Retina (tissue), 1 donor: ENCODE measurements at regions not wholly inside any gene's neighbourhood (a gene's known extent, or its start where the extent isn't known, plus 50 kb on each side); places are given as distances from the start of the nearest gene placed in this dataset.

Source experiments
- DNase-seq: peaks from one replicate; pipeline ENCODE4 v3.0.0-alpha.2; 2016

DNA sequence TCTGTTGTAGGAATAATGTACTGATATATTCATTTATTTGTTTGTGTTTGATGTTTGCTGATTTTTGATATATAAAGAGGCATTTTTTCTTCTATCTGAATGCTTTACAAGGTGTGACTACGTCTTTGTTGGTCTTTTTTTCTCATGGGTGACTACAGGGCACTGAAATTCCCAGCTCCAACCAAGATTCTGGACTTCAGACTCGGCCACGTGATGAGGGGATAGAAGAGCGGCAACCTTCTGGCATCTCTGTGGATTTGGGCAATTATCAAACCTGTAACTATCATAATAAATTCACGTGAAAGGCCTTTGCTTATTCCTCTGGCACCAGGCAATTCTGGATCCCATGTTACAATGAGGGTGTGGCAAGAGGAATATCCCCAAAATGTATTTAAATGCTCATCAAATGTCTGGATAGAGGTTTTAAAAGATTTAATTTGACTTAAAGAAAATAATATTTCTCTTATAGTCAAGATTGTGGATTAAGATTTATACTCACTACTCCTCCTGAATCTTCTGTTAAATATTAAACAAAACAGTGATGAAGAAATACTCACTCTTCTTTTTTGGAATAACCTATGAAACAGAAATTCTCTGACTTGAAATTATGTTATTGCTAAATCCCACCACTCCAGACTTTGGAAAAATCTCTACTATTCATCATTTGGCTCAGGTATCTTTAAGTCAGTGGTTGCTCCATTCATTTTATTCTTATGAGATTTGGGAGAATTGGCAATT, 276.3 kb downstream of the GPR37 start:
- no peak for DNase-seq

DNA sequence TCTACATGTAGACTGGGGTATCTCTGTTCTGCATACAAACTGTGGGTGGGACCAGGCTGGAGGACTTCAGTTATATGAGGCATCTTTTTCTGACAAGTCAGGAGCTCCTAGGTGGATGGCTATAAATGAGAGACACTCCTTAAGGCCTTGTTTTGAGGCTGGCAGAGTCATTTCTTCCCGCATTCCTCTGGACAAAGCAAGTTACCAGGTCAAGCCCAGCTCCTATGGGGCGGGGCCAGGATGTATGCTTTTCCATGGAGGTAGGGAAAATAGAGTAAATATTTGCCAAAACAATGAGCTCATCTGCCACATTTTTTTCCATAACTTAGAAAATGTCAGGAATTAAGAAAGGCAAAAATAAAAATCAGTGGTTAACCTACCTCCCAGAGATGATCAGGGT, 283.4 kb downstream of the GPR37 start:
- no peak for DNase-seq

DNA sequence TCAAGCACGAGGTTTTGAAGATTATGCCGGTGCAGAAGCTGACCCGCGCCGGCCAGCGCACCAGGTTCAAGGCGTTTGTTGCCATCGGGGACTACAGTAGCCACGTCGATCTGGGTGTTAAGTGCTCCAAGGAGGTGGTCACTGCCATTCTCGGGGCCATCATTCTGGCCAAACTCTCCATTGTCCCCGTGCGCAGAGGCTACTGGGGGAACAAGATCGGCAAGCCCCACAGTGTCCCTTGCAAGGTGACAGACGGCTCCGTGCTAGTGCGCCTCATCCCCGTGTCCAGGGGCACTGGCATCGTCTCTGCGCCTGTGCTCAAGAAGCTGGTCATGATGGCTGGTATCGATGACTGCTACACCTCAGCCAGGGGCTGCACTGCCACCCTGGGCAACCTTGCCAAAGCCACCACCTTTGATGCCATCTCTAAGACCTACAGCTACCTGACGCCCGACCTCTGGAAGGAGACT, 284.7 kb downstream of the GPR37 start:
- DNase-seq: no peak

DNA sequence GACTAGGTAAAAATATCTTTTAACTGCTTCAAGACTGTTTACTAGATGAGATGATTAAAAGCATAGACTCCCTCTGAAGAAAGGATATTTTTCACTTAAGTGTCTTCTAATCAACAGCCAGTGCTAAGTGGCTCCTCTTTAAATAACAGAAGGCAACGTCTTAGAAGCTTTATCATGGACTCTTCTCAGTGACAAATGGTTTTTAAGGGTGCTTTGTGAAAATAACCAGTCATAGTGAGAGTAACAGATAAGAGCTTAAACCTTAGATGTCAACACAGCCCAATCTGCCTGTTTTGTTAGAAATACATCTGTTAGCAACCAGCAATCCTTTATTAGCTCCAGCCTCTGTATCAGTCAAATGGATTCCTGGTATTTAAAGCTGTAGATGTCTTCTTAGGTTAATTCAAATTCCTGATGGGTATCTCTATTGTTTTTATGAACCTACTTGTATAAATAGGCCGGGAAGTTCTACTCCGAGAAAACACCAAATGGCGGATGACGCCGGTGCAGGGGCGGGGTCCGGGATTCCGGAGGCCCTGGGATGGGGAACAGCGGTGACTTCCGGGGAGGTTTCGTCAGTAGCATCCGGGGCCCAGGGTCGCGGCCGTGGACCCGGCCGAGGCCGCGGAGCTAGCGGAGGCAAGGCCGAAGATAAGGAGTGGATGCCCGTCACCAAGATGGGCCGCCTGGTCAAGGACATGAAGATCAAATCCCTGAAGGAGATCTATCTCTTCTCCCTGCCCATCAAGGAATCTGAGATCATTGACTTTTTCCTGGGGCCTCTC, 285.4 kb downstream of the GPR37 start:
- DNase-seq: no peak

DNA sequence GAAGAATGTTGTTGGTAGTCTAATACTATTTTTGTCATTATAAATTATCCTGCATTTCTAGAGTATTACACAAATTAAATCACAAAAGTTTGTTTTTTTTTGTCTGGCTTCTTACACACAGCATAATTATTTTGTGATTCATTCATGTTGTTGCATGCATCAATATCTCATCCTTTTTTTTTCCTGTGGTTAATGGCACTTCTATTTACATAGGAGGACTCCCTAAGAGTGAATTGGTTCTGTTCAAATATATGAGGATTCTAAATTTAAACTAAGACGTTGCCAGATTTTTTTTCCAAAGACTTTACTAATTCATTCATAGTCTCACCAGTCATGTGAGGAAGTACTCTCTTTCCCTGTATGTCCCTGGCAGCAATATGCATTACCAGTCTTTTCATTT, 303.3 kb downstream of the GPR37 start:
- no peak for DNase-seq

DNA sequence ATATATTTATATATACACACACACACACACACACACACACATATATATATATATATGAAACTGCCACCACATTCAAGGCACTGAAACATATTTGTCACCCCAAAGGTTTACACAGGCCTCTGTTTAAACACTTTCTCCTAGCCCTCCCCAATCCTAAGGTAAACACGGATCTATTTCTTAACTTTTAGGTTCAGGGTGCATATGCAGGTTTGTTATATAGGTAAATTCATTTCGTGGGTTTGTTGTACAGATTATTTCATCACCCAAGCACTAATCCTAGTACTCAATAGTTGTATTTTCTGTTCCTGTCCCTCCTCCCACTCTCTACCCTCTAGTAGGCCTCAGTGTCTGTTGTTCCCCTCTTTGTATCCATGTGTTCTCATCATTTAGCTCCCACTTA, 305.0 kb downstream of the GPR37 start:
- DNase-seq: no peak

DNA sequence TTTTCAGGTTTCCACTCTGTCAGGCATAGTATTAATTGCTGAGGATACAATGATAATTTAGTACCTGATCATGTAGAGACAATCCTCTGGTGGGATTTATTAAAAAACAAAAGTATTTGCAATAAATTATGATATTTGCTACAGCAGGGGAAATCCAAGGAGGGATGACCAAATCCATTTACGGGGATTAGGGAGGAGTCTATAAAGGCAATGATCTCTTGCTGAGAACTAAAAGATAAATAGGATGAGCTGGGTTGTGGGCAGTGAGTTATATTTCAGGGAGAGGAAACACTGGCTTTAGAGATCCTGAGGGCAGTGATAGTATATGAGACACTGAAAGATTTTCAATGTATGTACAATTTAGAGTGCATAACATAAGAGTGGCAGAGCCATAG, 305.5 kb downstream of the GPR37 start:
- no peak for DNase-seq

DNA sequence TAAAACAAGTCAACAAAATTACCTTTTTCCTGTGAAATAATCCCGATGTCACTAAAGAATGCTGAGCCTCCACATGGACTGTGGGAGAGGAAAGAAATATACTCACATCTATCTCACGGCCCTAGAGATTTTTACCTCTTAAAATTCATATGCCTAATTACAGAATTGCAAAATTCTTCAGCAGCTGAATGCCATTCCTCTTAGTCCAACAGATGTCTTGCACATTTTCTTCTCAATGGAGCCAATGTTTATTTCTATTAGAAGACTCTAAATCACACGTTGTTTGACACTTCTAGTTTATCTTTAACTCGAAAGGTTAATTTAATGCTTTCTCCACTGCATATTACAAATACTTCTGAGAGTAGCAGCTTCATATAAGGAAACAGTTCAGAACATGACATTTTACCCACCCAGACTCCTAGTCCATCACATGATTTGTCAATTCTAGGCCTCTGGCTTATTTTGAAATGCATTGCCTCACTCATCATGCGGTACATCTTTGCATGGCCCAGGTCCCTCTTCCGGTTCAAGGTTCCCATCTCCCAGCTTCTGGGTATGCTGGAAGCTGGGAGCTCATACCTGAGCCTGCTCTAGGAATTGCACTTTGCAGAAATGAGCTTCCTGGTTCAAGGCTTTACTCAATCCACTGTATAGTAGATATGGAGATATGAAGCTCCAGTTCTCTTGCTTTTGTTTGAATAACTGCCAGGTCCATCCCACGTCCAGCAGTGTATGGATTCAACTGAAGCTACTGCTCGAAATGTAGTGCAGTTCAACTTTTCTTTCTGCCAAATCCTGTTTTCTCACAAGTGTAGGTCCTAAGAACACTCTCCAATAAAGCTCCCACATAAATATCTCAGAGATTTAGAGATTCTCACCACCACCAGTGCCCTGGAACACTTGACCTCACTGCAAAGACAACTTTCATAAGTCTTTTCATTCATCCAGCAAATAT, 306.2 kb downstream of the GPR37 start:
- DNase-seq: no peak

DNA sequence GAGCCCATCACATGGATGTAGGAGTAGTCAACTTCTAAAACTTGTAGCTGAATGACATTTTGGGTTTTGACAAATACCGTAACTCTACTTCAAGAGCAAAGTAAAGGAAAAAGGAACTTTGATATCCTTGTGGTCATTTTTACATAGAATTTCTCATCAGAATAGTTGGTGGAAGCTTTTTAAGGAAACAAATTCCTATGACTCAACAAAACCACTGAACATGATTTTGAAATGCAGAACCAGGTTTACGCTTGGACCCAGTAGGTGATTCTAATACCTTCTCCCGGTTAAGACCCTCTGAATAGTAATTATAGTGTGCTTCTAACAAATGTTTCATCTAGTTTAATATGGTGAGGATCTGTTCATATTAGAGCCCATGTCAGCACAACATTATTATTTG, 307.8 kb downstream of the GPR37 start:
- no peak for DNase-seq

DNA sequence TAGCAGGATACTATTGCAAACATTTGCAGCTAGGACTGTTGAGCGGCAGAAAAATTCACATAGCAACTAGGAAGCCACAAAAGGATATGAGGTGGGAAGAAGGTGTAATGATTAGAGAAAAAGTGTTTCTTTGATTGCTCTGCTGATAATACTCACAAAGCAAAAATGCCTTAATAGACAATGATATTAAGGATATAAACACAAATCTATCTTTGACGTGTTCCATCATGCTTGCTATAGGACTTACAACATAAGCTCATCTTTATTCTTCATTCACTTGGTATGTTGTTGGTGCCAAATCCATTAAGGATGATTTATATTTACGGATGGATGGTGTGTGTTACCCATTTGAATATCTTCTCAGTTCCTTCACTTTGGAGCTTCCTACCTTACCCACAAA, 309.3 kb downstream of the GPR37 start:
- no peak for DNase-seq

DNA sequence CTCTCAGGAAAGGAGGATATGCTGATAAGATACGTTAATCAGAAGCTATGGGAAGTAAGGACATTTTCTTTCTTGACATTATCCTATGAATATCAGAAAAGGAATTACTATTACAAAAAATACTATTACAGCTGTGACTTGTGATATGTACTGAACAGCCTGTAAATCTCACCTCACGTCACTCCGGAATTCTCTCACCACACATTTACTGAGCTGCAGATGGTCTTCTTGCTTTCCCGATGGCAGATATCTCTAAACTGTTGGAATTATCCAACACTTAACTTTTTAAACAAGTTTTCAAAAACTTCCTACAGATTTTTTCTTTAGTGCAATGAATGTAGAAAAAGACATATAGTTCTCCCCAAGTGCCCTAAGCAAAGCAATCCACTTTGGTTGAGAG, 313.4 kb downstream of the GPR37 start:
- DNase-seq: no peak

DNA sequence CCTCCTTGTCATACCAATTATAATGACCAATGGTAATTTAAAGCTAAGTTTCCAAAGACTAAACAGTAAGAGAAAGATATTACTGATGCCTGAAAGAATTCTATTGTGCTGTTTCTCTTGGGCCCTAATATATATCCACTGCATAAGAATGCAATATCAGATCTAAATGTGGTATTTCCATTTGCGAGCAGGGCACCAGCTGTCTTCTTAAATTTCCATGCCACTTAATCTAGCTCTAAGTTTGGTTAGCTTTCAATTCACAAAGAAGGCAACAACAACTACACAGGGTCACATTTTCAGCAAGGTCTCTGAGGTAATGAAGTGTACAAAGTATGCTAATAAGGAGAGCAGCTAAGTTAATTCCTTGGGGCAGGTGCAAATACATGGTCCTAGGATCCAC, 315.7 kb downstream of the GPR37 start:
- DNase-seq: no peak

DNA sequence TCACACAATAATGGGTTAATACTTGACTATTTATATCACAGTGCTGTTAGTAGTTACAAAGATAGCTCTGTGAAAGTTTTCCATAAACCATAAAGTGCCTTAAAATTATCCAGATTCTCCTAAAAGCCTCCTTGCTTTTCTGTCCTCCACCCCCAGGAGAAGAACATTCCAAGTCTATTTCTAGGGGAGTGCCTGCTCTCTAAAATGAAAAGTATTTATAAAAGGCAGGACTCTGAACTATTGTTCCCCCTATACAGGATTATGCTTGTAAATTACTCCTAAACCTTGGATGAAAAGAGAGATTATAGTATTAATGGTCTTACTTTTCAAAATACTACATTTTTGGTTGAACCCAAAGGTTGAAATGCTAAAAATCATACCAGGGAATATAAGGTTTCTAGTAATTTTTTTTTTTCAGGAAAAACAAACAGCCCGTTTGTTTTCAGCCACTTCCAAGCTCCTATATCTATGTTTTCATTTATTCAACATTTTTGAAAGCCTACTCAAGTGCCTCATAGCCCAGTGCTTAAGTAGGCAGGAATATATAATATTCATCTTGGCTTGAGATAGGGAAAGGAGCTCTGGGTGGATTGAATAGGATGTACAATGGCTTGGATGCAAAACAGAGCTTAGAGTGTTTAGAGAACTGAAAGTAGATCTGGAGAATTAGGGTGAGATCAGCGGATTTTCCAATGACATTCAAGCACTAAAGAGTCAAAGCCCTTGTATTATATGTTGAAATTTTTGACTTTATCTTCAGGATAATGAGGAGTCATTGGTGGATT, 320.7 kb downstream of the GPR37 start:
- no peak for DNase-seq

DNA sequence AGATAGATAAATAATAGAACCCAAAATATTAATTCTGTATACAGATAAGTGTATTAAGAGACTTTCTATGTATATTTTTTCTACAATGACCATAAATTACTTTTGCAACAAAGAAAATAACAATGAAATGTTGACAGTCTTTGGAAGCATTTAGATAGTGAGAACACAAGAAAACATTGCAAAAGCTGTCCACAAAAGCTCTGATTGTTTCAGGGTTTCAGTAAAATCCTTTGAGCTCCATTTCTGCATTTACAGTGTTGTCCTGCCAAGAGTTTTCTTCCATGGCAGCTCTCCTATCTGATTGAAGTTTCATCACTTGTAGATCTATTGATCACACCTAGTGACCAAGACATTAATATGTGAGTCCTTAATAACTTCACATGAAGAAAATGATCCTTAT, 321.8 kb downstream of the GPR37 start:
- no peak for DNase-seq

DNA sequence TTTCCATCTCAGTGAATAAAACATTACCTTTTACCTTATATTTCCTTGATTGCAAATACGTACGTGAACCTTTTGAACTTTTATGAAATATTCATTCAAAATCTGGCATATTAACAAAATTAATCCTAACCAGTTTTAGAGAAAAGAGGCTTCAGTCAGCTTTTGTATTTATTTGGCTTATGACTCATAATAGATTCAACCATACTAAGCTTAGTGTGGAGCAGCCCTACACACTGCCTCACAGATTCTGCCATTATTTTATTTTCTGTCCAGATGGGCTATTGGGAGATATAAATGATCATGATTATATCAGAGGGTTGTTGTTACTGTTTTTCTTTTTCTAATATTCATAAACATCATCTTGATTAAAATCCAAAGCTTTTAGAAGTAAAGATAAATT, 325.5 kb downstream of the GPR37 start:
- DNase-seq: no peak

DNA sequence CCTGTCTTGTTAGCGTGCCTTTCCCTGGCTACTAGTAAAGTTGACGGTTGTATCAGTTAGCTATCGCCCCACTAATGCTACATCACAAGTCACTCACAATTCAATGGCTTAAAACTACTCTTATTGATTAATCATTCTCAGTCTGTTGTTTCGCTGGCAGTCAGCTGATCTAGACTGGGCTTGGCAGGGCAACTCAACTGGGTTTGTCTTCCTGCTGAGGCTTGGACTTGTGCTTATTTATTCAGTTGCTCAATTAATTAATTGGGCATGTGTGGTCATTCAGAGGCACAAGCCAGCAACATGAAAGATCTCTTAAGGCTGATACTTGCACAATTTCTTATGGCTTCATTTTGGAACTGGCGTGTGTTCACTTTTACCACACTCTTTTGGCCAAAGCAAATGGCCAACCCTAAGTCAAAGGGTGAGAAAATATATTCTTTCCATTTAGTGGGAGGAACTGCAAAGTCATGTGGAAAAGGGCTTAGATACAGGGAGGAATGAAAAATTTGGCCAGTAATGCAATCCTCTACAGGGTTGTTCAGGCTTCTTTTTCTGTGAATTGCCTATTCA, 333.5 kb downstream of the GPR37 start:
- no peak for DNase-seq

DNA sequence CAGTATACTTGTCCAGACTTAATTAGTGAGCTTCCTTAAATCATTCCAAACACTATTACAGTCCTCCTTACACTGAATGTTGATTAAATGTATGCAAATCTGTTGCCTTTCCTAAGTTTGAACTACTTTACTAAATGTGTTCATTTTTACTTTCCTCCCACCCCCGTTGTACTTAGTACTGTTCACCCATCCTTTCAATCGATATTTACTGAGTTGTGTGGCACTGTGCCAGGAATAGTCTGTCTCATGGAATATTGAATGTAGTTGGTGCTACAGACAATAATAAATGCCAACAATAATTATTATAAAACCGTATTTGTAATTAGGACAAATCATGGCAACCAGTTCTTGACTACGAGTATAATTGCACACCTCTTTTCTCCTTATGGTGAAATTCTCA, 335.7 kb downstream of the GPR37 start:
- no peak for DNase-seq

DNA sequence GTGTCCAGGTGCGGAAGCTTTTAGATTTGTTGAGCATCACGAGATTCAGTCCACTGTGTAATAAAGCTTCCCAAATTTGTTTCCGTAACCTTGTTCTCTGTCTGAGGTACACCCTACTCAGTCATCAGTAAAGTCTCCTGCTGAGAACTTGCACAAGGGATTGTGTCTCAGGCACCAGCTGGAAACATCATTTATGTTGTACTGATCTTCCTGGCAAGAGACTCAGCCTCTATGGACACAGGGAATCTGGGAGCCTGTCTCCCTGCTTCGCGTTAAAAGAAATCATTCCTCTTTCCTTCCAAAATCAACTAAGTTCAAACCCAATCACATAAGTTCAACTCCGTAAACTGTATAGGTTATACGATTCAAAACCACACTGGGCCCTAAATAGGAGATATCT, 336.8 kb downstream of the GPR37 start:
- DNase-seq: no peak

DNA sequence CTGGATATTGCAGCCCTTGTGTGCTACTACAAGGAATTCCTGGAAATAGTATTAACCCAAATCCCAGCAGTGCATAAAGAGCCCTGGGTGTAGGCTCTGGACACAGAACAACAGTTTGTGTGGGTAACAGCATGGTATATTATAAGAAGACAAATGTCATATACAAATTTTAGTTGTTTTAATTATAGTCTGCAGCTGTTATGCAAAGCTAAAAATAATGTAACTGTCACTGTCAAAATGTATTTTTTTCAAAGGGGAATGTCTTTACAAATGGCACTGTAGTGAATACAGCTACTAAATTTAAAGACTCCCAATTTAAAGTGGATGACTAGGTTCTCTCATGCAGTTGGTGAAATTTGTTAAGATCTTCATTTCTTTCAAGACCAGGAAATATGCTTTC, 339.0 kb downstream of the GPR37 start:
- DNase-seq: no peak

DNA sequence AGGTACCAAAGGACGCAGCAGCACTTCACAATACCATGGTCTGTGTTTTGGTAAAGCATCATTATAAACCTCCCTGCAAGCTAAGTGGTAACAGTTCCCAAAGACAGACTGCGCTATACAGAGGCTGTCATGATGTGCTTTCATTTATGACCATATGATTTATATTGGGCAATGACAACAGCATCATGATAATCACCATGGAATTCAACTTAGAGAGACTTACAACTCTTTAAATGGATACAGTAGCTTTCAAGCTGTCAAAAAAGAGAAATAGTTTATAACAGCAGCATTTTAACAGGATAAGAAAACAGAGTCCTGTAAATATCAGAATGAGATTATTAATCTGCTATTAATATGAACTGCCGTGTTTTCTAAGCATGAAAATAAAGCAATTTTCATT, 341.7 kb downstream of the GPR37 start:
- no peak for DNase-seq

DNA sequence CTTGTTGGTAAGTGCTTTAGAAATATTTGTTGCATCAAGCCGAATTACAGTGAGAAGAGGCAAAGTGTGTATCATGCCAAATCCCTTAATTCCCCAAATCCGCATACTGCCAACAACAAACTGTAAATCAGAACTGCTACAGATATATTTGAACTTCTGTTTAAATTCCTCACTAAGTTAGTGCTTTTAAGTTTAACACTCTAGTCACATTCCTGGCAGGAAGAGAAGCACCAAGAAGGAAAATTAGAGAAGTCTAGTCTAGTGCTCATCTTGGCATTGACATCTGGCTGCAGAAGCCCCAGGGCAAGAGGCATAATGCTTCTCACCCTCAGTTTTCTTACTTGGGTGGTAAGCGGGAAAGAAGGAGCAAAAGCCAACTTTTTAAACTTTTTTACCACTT, 343.5 kb downstream of the GPR37 start:
- no peak for DNase-seq

DNA sequence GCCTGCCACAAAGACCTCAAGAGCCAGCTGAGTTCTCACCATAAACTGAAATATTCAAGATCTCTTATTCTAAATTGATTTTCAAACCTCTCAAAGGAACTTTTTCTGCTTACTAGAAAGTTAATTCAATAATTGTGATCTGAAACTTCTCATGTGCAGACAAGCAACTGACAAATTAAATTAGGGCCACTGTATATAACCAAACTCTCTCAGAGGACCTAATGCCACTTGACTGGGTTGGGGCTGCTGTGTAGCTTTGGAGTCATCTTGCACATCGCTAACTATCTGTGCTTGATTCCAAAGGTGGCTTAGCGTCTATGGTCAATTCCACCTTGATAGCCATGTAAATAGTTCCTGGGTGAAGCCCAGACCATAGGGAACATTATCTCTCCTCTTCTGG, 345.2 kb downstream of the GPR37 start:
- DNase-seq: peak; percentile 11
